ENCODE measurements at regions not wholly inside any gene's neighbourhood (a gene's known extent, or its start where the extent isn't known, plus 50 kb on each side); places are given as distances from the start of the nearest gene placed in this dataset.

GRCh38 chr17:51475730-51476129, 215.4 kb downstream of the UTP18 start:
- TF ChIP-seq POLR2A (IDR thresholded peaks at IDR 0.05) (no peak), CTCF (IDR thresholded peaks at IDR 0.05) (no peak)

Measured in adrenal gland (tissue), 5 donors.